Keratinocyte (primary cell): ENCODE measurements at regions not wholly inside any gene's neighbourhood (a gene's known extent, or its start where the extent isn't known, plus 50 kb on each side); places are given as distances from the start of the nearest gene placed in this dataset.
"Not testable (repeated sequence)": the region's sequence is repeated elsewhere in the genome, so short reads cannot be mapped to it uniquely, and the experiment has no call there.

Source experiments
- DNase-seq: peaks from one replicate; pipeline ENCODE4 v3.0.0-alpha.2; 2011; ENCODE audit warnings: low read depth, missing footprints, low spot score
- FAIRE-seq: peaks from 2 replicates; lab custom pipeline; 2011; peaks lifted over from hg19 to GRCh38; lab: Jason Lieb, UNC
- H2AFZ ChIP-seq: 2 replicates; pipeline ENCODE4 v1.6.0; 2012; ENCODE audit warnings: low read length, control low read depth, inconsistent platforms; ENCODE audit not compliant: control insufficient read depth
- H3K27ac ChIP-seq: 2 replicates; pipeline ENCODE4 v1.5.1; 2011; ENCODE audit warnings: low read length; ENCODE audit not compliant: control insufficient read depth, insufficient read depth
- H3K27me3 ChIP-seq: 3 replicates; pipeline ENCODE4 v1.6.0; 2011; ENCODE audit warnings: low read length; ENCODE audit not compliant: control insufficient read depth, insufficient read depth; ENCODE audit errors: extremely low read depth
- H3K36me3 ChIP-seq, 2 experiments: 2 replicates in 1 of 2; 3 replicates in 1 of 2; pipeline ENCODE4 v1.5.1; 2011; ENCODE audit warnings: low read length in 2 of 2, mild to moderate bottlenecking in 1 of 2; ENCODE audit not compliant: control insufficient read depth in 2 of 2, insufficient read depth in 2 of 2; ENCODE audit errors: extremely low read depth in 1 of 2
- H3K4me1 ChIP-seq: 3 replicates; pipeline ENCODE4 v1.5.1; 2011; ENCODE audit warnings: low read length; ENCODE audit not compliant: control insufficient read depth, insufficient read depth; ENCODE audit errors: extremely low read depth
- H3K4me2 ChIP-seq: 3 replicates; pipeline ENCODE4 v1.6.0; 2011; ENCODE audit warnings: low read depth, low read length; ENCODE audit not compliant: control insufficient read depth, insufficient read depth; ENCODE audit errors: extremely low read depth
- H3K4me3 ChIP-seq, 3 experiments: fragments of 200-600 bp in 1 of 3; sonication (generic) in 1 of 3; 2 replicates in 2 of 3; 3 replicates in 1 of 3; pipeline ENCODE4 v1.5.1; 2011 to 2016; ENCODE audit warnings: low read length in 3 of 3, mild to moderate bottlenecking in 3 of 3, control low read depth in 2 of 3, inconsistent platforms in 1 of 3, low read depth in 1 of 3, mixed read lengths in 1 of 3, mixed run types in 1 of 3, moderate library complexity in 1 of 3; ENCODE audit not compliant: control insufficient read depth in 2 of 3, insufficient read depth in 2 of 3; ENCODE audit errors: extremely low read depth in 1 of 3
- H3K79me2 ChIP-seq: 2 replicates; pipeline ENCODE4 v1.6.0; 2012; ENCODE audit warnings: low read length; ENCODE audit not compliant: control insufficient read depth, insufficient read depth
- H3K9ac ChIP-seq: 3 replicates; pipeline ENCODE4 v1.6.0; 2011; ENCODE audit warnings: low read length; ENCODE audit not compliant: control insufficient read depth, insufficient read depth; ENCODE audit errors: extremely low read depth
- H3K9me1 ChIP-seq: 3 replicates; pipeline ENCODE4 v1.6.0; 2011; ENCODE audit warnings: low read length; ENCODE audit not compliant: control insufficient read depth, insufficient read depth; ENCODE audit errors: extremely low read depth
- H3K9me3 ChIP-seq: 2 replicates; pipeline ENCODE4 v1.5.1; 2012; ENCODE audit warnings: low read depth, low read length; ENCODE audit not compliant: control insufficient read depth
- H4K20me1 ChIP-seq: 3 replicates; pipeline ENCODE4 v1.6.0; 2011; ENCODE audit warnings: low read length; ENCODE audit not compliant: control insufficient read depth, insufficient read depth; ENCODE audit errors: extremely low read depth
- CTCF ChIP-seq, 3 experiments: IDR thresholded peaks in 1 of 3; conservative IDR thresholded peaks in 1 of 3; optimal IDR thresholded peaks in 1 of 3; 2 replicates in 2 of 3; 3 replicates in 1 of 3; pipeline versions ENCODE3 to v1.5.1; 2011; ENCODE audit warnings: low read length in 3 of 3, mild to moderate bottlenecking in 3 of 3, moderate library complexity in 2 of 3, control low read depth in 1 of 3, inconsistent platforms in 1 of 3; ENCODE audit not compliant: insufficient read depth in 2 of 3; ENCODE audit errors: extremely low read depth in 1 of 3
- EZH2 ChIP-seq: IDR thresholded peaks from one replicate; pipeline ENCODE4 v1.6.1; 2012; ENCODE audit warnings: inconsistent platforms, mild to moderate bottlenecking, low read length, moderate library complexity
- dilution Hi-C: fragments of 300-500 bp; cut with MboI; formaldehyde crosslinking; loops from one replicate; pipeline ENCODE4 v1.7.0; 2020; ENCODE audit warnings: low sequenced_read_pairs; ENCODE audit not compliant: extremely low pct_ligation_motif_present

GRCh38 chr3:51593697-51594096 lies 55.2 kb downstream of the RAD54L2 start:
- Histone ChIP-seq H3K79me2 (peaks cover 10% of the 10 kb centered on the region), H2AFZ (no peak overlapping the region), H3K36me3 (peaks cover 5 to 14% of the 10 kb centered on the region in 2 experiments), H3K4me1 (no peaks in the 10 kb centered on the region), H3K4me2 (no peak overlapping the region), H3K27me3 (no peaks in the 10 kb centered on the region), H3K27ac (no peak overlapping the region), H4K20me1 (peaks cover 3% of the 10 kb centered on the region), H3K4me3 (no peak overlapping the region), H3K9me1 (no peaks in the 10 kb centered on the region), H3K9ac (no peak overlapping the region), H3K9me3 (no peaks in the 10 kb centered on the region)
- FAIRE-seq (no peak), DNase-seq (no peak)
- dilution Hi-C loops = no loop called here
- TF ChIP-seq CTCF (optimal IDR thresholded peaks at IDR 0.05 in 1 of 3, IDR thresholded peaks at IDR 0.05 in 1 of 3, conservative IDR thresholded peaks at IDR 0.05 in 1 of 3; ENCODE audit: extremely low read depth in 1 of 3, insufficient read depth in 2 of 3, low read length in 3 of 3) = no peak
- no peak for TF ChIP-seq EZH2

- H3K27ac ChIP-seq, H2AFZ ChIP-seq, H3K9me1 ChIP-seq, H3K9ac ChIP-seq, H3K4me3 ChIP-seq, H3K9me3 ChIP-seq, H4K20me1 ChIP-seq, H3K4me2 ChIP-seq, H3K27me3 ChIP-seq, H3K36me3 ChIP-seq, DNase-seq, dilution Hi-C loops, FAIRE-seq, H3K4me1 ChIP-seq: not testable (repeated sequence)
- H3K79me2 ChIP-seq = peaks cover 13% of the 10 kb centered on the region
Observed at GRCh38 chr3:51599638-51600037, 61.1 kb downstream of the RAD54L2 start.

- H3K9me3 ChIP-seq = no peaks in the 10 kb centered on the region
- H3K4me1 ChIP-seq = no peaks in the 10 kb centered on the region
- H3K36me3 ChIP-seq = no peaks in the 10 kb centered on the region
- no peaks in the 10 kb centered on the region for H3K9me1 ChIP-seq
- TF ChIP-seq CTCF (optimal IDR thresholded peaks at IDR 0.05 in 1 of 3, IDR thresholded peaks at IDR 0.05 in 1 of 3, conservative IDR thresholded peaks at IDR 0.05 in 1 of 3; ENCODE audit: extremely low read depth in 1 of 3, insufficient read depth in 2 of 3, low read length in 3 of 3) (no peak), EZH2 (no peak)
- dilution Hi-C loops = no loop called here
- no peak for DNase-seq
- no peaks in the 10 kb centered on the region for H3K27me3 ChIP-seq
- H2AFZ ChIP-seq = no peak overlapping the region
- no peak overlapping the region for H3K27ac ChIP-seq
- peaks cover 6% of the 10 kb centered on the region for H3K79me2 ChIP-seq
- H4K20me1 ChIP-seq = no peaks in the 10 kb centered on the region
- H3K9ac ChIP-seq = no peak overlapping the region
- no peak overlapping the region for H3K4me2 ChIP-seq
- FAIRE-seq = no peak
- H3K4me3 ChIP-seq = no peak overlapping the region
Observed at GRCh38 chr3:51604212-51604611, 65.7 kb downstream of the RAD54L2 start.
